K562 (cell line): ENCODE measurements at regions not wholly inside any gene's neighbourhood (a gene's known extent, or its start where the extent isn't known, plus 50 kb on each side); places are given as distances from the start of the nearest gene placed in this dataset.

ENCODE experiments used
- FOXP4 ChIP-seq: sonication (generic); formaldehyde crosslinking; IDR thresholded peaks from 2 replicates; pipeline ENCODE4 v1.8.0; 2022; ENCODE audit warnings: mild to moderate bottlenecking, missing genetic modification reagents, borderline replicate concordance
- GABPA ChIP-seq: fragments of 200-800 bp; sonication (Bioruptor generic); conservative IDR thresholded peaks from 2 replicates; pipeline ENCODE4 v1.6.1; 2016; ENCODE audit warnings: low read depth, missing genetic modification characterization, missing compliant biosample characterization

- TF ChIP-seq FOXP4 (no peak), GABPA (tag) (no peak)
Measured at GRCh38 chr6:23055523-23055922, 486.2 kb downstream of the HDGFL1 start.
